ENCODE measurements at regions not wholly inside any gene's neighbourhood (a gene's known extent, or its start where the extent isn't known, plus 50 kb on each side); places are given as distances from the start of the nearest gene placed in this dataset.

- TF ChIP-seq CTCF (IDR thresholded peaks at IDR 0.05; ENCODE audit: poor library complexity, severe bottlenecking) (no peak), EP300 (conservative IDR thresholded peaks at IDR 0.05; ENCODE audit: poor library complexity, severe bottlenecking) (no peak), EZH2 (IDR thresholded peaks at IDR 0.05; ENCODE audit: borderline replicate concordance, insufficient read depth, low read length, poor library complexity, severe bottlenecking) (no peak), POLR2AphosphoS5 (IDR thresholded peaks at IDR 0.05) (no peak), REST (IDR thresholded peaks at IDR 0.05; ENCODE audit: borderline replicate concordance) (no peak), SMC3 (conservative IDR thresholded peaks at IDR 0.05; ENCODE audit: poor library complexity) (no peak), RAD21 (conservative IDR thresholded peaks at IDR 0.05) (no peak)
Measured at GRCh38 chr2:16042201-16042700, 101.9 kb downstream of the MYCN start.
